ENCODE measurements at regions not wholly inside any gene's neighbourhood (a gene's known extent, or its start where the extent isn't known, plus 50 kb on each side); places are given as distances from the start of the nearest gene placed in this dataset.
"Not testable (repeated sequence)": the region's sequence is repeated elsewhere in the genome, so short reads cannot be mapped to it uniquely, and the experiment has no call there.

DNA sequence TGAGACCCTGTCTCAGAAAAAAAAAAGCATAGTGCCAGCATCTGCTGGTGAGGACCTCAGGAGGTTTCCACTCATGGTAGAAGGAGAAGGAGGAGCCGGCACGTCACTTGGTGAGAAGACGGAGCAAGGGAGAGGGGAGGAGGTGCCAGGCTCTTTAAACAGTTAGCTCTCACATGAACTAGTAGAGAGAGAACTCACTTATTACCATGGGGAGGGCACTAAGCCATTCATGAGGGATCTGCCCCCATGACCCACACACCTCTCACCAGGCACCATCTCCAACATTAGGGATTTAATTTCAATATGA is 62.9 kb upstream of the VKORC1L1 start:
- no peak overlapping the region for H3K4me3 Mint-ChIP-seq
- no peak overlapping the region for H3K27ac Mint-ChIP-seq
- no peaks in the 10 kb centered on the region for H3K36me3 Mint-ChIP-seq
- TF ChIP-seq, protein P1, sequence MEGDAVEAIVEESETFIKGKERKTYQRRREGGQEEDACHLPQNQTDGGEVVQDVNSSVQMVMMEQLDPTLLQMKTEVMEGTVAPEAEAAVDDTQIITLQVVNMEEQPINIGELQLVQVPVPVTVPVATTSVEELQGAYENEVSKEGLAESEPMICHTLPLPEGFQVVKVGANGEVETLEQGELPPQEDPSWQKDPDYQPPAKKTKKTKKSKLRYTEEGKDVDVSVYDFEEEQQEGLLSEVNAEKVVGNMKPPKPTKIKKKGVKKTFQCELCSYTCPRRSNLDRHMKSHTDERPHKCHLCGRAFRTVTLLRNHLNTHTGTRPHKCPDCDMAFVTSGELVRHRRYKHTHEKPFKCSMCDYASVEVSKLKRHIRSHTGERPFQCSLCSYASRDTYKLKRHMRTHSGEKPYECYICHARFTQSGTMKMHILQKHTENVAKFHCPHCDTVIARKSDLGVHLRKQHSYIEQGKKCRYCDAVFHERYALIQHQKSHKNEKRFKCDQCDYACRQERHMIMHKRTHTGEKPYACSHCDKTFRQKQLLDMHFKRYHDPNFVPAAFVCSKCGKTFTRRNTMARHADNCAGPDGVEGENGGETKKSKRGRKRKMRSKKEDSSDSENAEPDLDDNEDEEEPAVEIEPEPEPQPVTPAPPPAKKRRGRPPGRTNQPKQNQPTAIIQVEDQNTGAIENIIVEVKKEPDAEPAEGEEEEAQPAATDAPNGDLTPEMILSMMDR (conservative IDR thresholded peaks at IDR 0.05) = no peak
- H3K27me3 Mint-ChIP-seq = no peaks in the 10 kb centered on the region
- H3K9me3 Mint-ChIP-seq = no peaks in the 10 kb centered on the region
- DNase-seq (ENCODE audit: extremely low spot score, unreplicated experiment) = no peak
- no peaks in the 10 kb centered on the region for H3K4me1 Mint-ChIP-seq (ENCODE audit: unreplicated experiment)

DNA sequence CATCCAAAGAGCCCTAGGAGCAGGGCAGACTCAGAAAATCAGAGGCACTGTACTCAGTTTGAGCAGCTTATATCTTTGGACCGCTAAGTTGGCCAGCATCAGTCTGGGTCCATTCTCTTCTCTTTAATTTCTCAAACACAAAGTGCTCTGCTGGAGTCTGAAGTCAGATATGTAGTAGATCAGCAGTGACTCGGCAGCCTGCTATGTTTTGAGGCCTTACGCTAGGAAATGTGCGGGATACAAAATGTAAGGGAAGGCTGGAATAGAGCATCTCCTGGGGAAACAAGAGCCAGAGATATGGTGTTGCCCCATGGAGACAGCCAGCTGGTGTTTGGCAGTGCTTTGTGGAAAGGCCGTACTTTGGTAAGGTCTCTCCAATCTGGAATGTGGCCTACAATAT is 60.6 kb upstream of the VKORC1L1 start:
- no peak overlapping the region for H3K27ac Mint-ChIP-seq
- no peak for DNase-seq (ENCODE audit: extremely low spot score, unreplicated experiment)
- H3K9me3 Mint-ChIP-seq = no peaks in the 10 kb centered on the region
- no peak overlapping the region for H3K4me3 Mint-ChIP-seq
- TF ChIP-seq, protein P1 (conservative IDR thresholded peaks at IDR 0.05) = no peak
- no peaks in the 10 kb centered on the region for H3K4me1 Mint-ChIP-seq (ENCODE audit: unreplicated experiment)
- no peaks in the 10 kb centered on the region for H3K36me3 Mint-ChIP-seq
- no peaks in the 10 kb centered on the region for H3K27me3 Mint-ChIP-seq

DNA sequence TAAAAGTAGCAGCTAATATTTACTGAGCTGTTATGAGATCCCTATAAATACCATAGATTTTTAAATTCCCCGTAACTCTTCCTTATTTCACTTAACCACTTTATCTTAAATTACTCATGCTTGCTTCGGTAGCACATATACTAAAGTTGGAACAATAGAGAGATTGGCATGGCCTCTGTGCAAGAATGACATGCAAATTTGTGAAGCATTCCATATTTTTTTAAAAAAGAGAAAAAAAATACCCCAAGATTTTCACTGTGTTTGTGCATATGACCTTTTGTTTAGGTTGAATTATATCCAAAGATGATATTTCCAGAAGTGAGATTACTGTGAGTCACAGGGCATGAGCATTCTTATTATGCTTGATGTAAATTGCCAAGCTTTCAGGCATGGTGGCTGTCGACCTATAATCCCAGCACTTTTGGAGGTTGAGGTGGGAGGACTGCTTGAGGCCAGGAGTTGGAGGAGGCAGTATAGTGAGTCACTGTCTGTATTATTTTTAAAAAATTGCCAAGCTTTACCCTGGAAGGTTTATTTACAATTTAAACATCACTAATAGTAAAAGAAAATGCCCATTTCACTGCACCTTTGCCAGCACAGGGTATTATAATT is 58.2 kb upstream of the VKORC1L1 start:
- not testable (repeated sequence) for H3K4me3 Mint-ChIP-seq; DNase-seq (ENCODE audit: extremely low spot score, unreplicated experiment); H3K27ac Mint-ChIP-seq; H3K9me3 Mint-ChIP-seq; H3K27me3 Mint-ChIP-seq; H3K4me1 Mint-ChIP-seq (ENCODE audit: unreplicated experiment); H3K36me3 Mint-ChIP-seq

DNA sequence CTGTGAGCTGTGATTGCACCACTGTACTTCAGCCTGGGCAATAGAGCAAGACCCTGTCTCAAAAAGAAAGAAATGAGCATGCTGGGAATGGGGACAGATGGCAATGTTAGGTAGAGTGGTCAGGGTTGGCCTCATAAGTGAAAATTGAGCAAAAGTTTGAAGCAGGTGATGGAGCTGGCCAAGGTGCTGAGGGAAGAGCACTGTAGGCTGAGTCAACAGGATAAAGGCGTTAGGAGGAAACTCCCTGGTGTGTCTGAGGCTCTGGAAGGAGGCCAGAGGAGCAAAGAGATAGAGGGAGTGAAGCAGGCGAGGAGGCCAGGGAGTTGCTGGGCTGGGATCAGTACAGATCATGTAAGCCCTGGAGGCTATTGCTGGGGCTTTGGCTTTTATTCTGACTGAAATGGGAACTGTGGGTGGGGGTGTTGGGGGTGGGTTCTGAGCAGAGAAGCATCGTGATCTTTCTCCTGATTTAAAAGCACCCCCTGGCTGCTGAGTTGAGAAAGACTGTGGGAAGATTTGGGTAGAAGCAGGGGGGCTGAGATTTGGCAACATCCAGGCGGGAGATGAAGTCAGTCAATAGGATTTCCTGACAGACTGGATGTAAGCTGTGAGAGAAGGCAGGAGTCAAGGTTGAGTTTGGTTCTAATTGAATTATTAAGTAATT is 52.5 kb upstream of the VKORC1L1 start:
- Mint-ChIP-seq H3K4me1 (ENCODE audit: unreplicated experiment) (no peaks in the 10 kb centered on the region), H3K27ac (no peak overlapping the region), H3K9me3 (no peaks in the 10 kb centered on the region), H3K27me3 (no peaks in the 10 kb centered on the region), H3K4me3 (no peak overlapping the region), H3K36me3 (no peaks in the 10 kb centered on the region)
- no peak for DNase-seq (ENCODE audit: extremely low spot score, unreplicated experiment)
- TF ChIP-seq, protein P1 (conservative IDR thresholded peaks at IDR 0.05) = no peak

Measured in type B pancreatic cell (in vitro differentiated cells).